GM19239 (cell line): ENCODE measurements at regions not wholly inside any gene's neighbourhood (a gene's known extent, or its start where the extent isn't known, plus 50 kb on each side); places are given as distances from the start of the nearest gene placed in this dataset.

Source experiments
- DNase-seq: peaks from one replicate; pipeline ENCODE4 v3.0.0; 2011; ENCODE audit warnings: low spot score; ENCODE audit not compliant: insufficient read length
- FAIRE-seq: peaks from 2 replicates; lab custom pipeline; 2011; peaks lifted over from hg19 to GRCh38; lab: Jason Lieb, UNC

- DNase-seq (no peak), FAIRE-seq (no peak)
Measured at GRCh38 chr6:168145747-168146596, 67.0 kb upstream of the FRMD1 start.

GRCh38 chr6:168139121-168139520, 60.1 kb upstream of the FRMD1 start:
- no peak for DNase-seq
- FAIRE-seq, result no peak

GRCh38 chr6:168138436-168138835, 59.4 kb upstream of the FRMD1 start:
- FAIRE-seq (no peak), DNase-seq (no peak)

GRCh38 chr6:168137024-168137423, 58.0 kb upstream of the FRMD1 start:
- FAIRE-seq, result no peak
- DNase-seq, result no peak

- no peak for FAIRE-seq
- no peak for DNase-seq
Measured at GRCh38 chr6:168136622-168137021, 57.6 kb upstream of the FRMD1 start.

- no peak for DNase-seq
- FAIRE-seq, result no peak
Measured at GRCh38 chr6:168136001-168136400, 57.0 kb upstream of the FRMD1 start.

GRCh38 chr6:168134560-168135201, 55.7 kb upstream of the FRMD1 start:
- DNase-seq (no peak), FAIRE-seq (no peak)

- no peak for DNase-seq
Measured at GRCh38 chr6:168133687-168134559, 54.9 kb upstream of the FRMD1 start.

GRCh38 chr6:168133168-168133561, 54.2 kb upstream of the FRMD1 start:
- no peak for DNase-seq
- no peak for FAIRE-seq

More at GRCh38 chr6:168133687-168134559, 54.9 kb upstream of the FRMD1 start:
- no peak for FAIRE-seq

GRCh38 chr6:168132531-168133167, 53.6 kb upstream of the FRMD1 start:
- no peak for FAIRE-seq
- no peak for DNase-seq

GRCh38 chr6:168131464-168132415, 52.7 kb upstream of the FRMD1 start:
- FAIRE-seq, result no peak
- DNase-seq, result no peak

- FAIRE-seq, result no peak
- no peak for DNase-seq
Measured at GRCh38 chr6:168130697-168131371, 51.8 kb upstream of the FRMD1 start.

- DNase-seq (no peak), FAIRE-seq (no peak)
Measured at GRCh38 chr6:168130168-168130696, 51.2 kb upstream of the FRMD1 start.

GRCh38 chr6:168129292-168130167, 50.5 kb upstream of the FRMD1 start:
- no peak for DNase-seq
- FAIRE-seq, result no peak

- FAIRE-seq (no peak), DNase-seq (no peak)
Measured at GRCh38 chr6:168128631-168129291, 49.7 kb upstream of the FRMD1 start.
